Endothelial cell of umbilical vein (primary cell): ENCODE measurements at regions not wholly inside any gene's neighbourhood (a gene's known extent, or its start where the extent isn't known, plus 50 kb on each side); places are given as distances from the start of the nearest gene placed in this dataset.

Experiments
- EZH2 ChIP-seq: IDR thresholded peaks from 2 replicates; pipeline ENCODE4 v1.6.1; 2012; ENCODE audit warnings: borderline replicate concordance, low read depth, mild to moderate bottlenecking, moderate library complexity, low read length, inconsistent platforms; ENCODE audit not compliant: severe bottlenecking
- GATA2 ChIP-seq: IDR thresholded peaks from 2 replicates; pipeline ENCODE4 v1.7.0; 2011; ENCODE audit warnings: low read depth, mild to moderate bottlenecking, moderate library complexity, mixed read lengths, low read length; ENCODE audit not compliant: insufficient read length, insufficient read depth
- POLR2A ChIP-seq: IDR thresholded peaks from 2 replicates; pipeline ENCODE4 v1.6.1; 2012; ENCODE audit warnings: low read depth, mild to moderate bottlenecking, control low read depth, low read length
- POLR2AphosphoS5 ChIP-seq: IDR thresholded peaks from 2 replicates; pipeline ENCODE4 v1.6.1; 2012; ENCODE audit warnings: low read depth, mild to moderate bottlenecking, control low read depth, low read length, moderate library complexity; ENCODE audit not compliant: insufficient read depth
- TF ChIP-seq, protein P1 (sequence below), 2 donors: IDR thresholded peaks; 1 replicate in 1 of 2; 2 replicates in 1 of 2; pipeline ENCODE4 v1.5.1; 2011; ENCODE audit warnings: low read length in 2 of 2, mild to moderate bottlenecking in 2 of 2, moderate library complexity in 2 of 2, control low read depth in 1 of 2, inconsistent platforms in 1 of 2, low read depth in 1 of 2; ENCODE audit not compliant: insufficient read depth in 1 of 2; ENCODE audit errors: extremely low read depth in 1 of 2

DNA sequence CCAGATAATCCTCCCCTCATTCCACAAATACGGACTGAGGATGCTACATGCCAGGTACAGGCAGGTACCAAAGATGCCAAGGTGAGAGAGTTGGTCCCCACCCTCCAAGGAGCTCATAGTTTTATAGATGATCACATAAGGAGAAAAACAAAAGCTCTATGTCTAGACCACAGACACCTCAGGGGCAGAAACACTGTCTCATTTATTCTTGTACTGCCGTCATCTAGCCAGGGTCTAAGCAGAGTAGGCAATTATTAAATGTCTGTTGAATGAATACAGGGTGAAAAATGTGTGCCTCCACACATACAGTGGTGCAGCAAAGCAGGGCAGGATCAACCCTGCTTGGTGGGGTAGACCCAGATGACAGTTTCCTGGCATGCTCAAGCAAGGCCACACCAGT lies 439.8 kb upstream of the JARID2 start:
- TF ChIP-seq POLR2AphosphoS5 (no peak), EZH2 (no peak), POLR2A (no peak), GATA2 (no peak)
- TF ChIP-seq, protein P1, sequence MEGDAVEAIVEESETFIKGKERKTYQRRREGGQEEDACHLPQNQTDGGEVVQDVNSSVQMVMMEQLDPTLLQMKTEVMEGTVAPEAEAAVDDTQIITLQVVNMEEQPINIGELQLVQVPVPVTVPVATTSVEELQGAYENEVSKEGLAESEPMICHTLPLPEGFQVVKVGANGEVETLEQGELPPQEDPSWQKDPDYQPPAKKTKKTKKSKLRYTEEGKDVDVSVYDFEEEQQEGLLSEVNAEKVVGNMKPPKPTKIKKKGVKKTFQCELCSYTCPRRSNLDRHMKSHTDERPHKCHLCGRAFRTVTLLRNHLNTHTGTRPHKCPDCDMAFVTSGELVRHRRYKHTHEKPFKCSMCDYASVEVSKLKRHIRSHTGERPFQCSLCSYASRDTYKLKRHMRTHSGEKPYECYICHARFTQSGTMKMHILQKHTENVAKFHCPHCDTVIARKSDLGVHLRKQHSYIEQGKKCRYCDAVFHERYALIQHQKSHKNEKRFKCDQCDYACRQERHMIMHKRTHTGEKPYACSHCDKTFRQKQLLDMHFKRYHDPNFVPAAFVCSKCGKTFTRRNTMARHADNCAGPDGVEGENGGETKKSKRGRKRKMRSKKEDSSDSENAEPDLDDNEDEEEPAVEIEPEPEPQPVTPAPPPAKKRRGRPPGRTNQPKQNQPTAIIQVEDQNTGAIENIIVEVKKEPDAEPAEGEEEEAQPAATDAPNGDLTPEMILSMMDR (IDR thresholded peaks at IDR 0.05; ENCODE audit: extremely low read depth in 1 of 2, insufficient read depth in 1 of 2, low read depth in 1 of 2, low read length in 2 of 2), result no peak
